ENCODE measurements at regions not wholly inside any gene's neighbourhood (a gene's known extent, or its start where the extent isn't known, plus 50 kb on each side); places are given as distances from the start of the nearest gene placed in this dataset.

GRCh38 chr11:91194546-91194945, 971.7 kb upstream of the CHORDC1 start:
- no peak for DNase-seq

DNA sequence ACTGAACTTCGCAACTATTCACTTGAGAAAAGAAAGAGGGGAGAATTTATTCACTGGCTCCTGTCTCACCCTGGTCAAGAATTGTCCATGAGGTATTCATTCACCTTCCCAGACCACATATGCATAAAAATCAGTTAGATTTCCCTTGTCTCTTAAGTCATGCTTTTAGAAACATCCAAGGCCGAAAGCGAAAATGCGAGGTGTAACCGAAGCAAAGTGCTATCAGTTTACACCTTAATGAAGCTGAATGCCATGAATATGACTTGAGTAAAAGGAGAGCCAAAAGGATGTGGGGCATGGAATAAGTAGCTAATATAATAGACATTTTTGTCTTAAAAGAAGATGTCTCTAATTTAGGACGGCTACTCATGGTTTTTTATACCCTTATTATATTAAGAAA, 965.6 kb upstream of the CHORDC1 start:
- DNase-seq: no peak

- DNase-seq: no peak
Observed at GRCh38 chr11:91187314-91187713, 964.5 kb upstream of the CHORDC1 start.

GRCh38 chr11:91178366-91178765, 955.5 kb upstream of the CHORDC1 start:
- no peak for DNase-seq

GRCh38 chr11:91174734-91175133, 951.9 kb upstream of the CHORDC1 start:
- no peak for DNase-seq

GRCh38 chr11:91174193-91174592, 951.3 kb upstream of the CHORDC1 start:
- DNase-seq: no peak

- DNase-seq: no peak
Observed at GRCh38 chr11:91173701-91174100, 950.9 kb upstream of the CHORDC1 start.

DNA sequence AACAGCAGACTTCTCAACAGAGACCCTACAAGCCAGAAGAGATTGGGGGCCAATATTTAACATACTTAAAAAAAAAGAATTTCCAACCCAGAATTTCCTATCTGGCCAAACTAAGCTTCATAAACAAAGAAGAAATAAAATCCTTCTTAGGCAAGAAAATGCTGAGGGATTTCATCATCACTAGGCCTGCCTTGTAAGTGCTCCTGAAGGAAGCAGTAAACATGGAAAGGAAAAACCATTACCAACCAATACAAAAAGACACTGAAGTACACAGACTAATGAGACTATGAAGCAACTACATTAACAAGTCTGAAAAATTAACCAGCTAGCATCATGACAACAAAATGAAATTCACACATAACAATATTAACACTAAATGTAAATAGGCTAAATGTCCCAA, 947.9 kb upstream of the CHORDC1 start:
- no peak for DNase-seq

DNA sequence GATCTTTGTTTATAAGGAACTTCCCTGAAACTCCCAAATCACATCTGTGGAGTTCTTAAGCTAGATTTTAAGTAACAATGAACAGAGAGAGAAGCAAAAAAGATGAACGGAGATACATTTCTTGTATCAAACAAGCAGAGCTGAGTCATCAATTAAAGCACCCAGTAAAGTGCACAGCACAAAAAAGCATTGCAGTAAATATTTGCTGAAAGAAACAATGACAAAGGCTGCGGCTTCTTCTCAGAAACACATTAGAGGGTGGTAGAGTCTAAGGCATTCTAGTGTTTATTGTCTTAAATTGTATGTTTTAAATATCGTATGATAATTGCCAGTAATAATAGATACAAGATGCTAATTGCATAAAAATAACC, 941.6 kb upstream of the CHORDC1 start:
- DNase-seq: no peak

DNA sequence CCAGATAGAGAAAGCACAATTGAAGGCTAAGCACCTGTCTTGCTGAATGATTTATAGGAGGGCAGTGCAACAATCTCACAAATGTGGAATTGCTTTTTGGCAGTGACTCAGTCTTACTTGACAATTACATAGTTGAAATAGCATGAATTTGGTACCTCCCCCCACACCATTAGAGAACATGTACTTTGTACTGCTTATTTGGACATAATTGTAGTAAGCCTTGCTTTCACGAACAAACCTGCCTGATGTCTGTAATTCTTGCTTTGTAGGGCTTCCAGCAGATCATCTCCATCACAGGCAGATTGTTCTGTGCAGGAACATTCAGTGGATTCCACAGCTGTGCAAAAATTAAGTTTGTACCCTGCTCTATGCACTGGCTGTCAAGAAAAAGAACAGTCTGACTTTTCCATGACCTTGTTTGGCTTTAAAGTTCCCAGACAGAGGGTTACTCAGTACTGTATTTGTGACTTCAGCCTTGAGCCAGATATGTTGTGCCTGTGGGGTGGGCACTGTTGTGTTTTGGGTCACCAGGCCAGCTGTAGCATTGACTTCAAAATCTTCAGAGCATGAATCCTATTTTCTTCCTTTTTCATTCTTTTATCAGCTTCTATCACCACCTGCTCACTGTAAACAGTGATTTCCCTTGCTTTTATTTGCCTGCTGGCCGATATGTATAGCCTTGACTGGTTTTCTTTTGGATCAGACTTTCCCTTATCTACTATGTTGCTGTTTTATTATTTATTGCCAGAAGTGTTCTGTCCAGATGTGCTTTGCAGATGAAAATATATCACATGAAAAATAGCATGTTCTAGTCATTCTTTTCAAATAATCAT, 941.0 kb upstream of the CHORDC1 start:
- no peak for DNase-seq

- no peak for DNase-seq
Observed at GRCh38 chr11:91160661-91161060, 937.8 kb upstream of the CHORDC1 start.

DNA sequence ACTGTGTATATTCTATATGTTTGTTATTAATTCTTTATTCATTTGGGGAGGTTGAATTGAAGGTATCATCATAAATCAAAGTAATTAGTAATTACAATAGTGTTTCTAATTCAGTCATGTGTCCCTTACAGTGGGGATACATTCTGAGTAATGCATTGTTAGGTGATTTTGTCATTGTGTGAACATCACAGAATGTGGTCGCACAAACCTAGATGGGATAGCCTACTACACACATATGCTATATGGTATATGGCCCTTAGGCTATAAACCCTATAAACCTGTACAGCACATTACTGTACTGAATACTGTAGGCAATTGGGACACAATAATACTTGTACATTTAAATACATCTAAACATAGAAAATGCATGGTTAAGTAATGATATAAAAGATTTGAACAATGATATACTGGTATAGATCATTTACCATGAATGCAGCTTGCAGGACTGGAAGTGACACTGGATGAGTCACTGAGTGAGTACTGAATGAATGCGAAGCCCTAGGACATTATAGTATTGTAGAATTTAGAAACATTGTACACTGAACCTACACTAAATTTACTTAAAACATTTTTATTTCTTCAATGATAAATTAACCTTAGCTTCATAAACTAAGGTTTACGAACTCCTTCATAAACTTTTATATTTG, 936.2 kb upstream of the CHORDC1 start:
- no peak for DNase-seq

GRCh38 chr11:91158297-91158696, 935.4 kb upstream of the CHORDC1 start:
- no peak for DNase-seq

- no peak for DNase-seq
Observed at GRCh38 chr11:91156041-91156440, 933.2 kb upstream of the CHORDC1 start.

- no peak for DNase-seq
Observed at GRCh38 chr11:91147885-91148284, 925.0 kb upstream of the CHORDC1 start.

DNA sequence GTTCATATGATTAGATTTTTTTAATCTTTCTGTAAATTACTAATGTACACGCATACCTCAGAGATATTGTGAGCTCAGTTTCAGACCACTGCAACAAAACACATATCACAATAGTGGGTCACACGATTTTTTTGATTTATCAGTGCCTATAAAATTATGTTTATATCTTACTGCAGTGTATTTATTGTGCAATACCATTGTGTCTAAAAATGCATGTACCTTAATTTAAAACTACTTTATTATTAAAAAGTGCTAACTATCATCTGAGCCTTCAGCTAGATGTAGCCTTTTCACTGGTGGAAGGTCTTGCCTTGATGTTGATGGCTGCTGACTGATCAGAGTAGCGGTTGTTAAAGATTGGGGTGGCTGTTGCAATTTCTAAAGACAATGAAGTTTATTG, 918.8 kb upstream of the CHORDC1 start:
- no peak for DNase-seq

DNA sequence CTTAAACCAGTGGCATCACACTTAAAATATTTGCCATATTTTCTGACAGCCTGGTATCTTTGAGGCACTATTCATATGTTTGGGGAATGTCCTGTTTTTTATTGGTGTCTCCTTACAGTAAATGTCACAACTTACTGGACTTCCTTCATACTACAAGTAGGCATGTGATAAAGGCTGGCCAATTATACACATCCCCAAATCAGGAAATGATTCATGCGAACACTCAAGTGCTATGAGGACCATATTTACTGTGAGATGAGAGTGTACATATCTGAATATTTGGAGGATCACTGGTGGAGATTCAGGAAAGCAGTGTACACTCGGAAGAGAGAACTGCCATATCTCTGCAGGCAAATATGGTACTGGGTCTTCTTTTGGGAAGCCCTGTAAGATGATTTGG, 913.8 kb upstream of the CHORDC1 start:
- DNase-seq: no peak

GRCh38 chr11:91133361-91133760, 910.5 kb upstream of the CHORDC1 start:
- DNase-seq: no peak

- DNase-seq: no peak
Observed at GRCh38 chr11:91129596-91129995, 906.7 kb upstream of the CHORDC1 start.

DNA sequence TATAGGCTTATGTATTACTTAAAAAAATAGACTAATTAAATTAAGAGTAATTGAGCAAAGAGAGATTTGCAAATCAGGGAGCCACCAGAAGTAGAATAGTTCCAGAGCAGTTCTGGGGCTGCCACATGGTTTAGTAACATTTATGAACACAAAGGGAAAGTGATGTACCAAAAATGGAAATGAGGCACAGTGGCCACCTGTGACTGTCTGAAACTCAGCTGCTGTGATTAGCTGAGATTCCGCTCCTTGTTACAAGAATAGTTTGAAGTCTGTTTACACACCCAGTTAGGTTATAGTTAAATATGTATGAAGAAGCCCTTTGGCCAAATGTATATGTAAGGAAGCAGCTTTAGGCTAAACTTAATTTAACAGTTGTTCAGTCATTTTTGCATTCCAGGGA, 901.5 kb upstream of the CHORDC1 start:
- no peak for DNase-seq

- DNase-seq: no peak
Observed at GRCh38 chr11:91115116-91115515, 892.3 kb upstream of the CHORDC1 start.

DNA sequence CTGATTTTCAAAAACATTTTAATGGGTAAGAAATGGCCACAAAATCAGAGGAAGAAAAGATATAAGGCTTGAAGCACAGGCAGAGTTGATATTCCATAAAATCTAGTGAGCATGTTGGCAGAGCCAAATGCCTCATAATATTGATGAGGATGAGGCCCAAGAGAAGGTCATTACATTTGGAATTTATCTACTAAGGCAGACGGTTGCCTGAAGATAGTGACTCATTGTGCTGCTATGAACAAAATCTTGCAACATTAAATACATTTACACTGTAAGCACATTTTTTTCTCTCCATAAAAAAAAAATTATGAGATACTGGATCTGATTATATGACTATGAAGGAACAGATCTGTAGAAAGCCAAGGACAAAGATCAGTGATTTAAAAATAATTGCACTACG, 881.4 kb upstream of the CHORDC1 start:
- DNase-seq: no peak

- no peak for DNase-seq
Observed at GRCh38 chr11:91100427-91100826, 877.6 kb upstream of the CHORDC1 start.

- no peak for DNase-seq
Observed at GRCh38 chr11:91097083-91097482, 874.2 kb upstream of the CHORDC1 start.

GRCh38 chr11:91093141-91093540, 870.3 kb upstream of the CHORDC1 start:
- DNase-seq: no peak
